Liver (tissue), 8 donors: ENCODE measurements at regions not wholly inside any gene's neighbourhood (a gene's known extent, or its start where the extent isn't known, plus 50 kb on each side); places are given as distances from the start of the nearest gene placed in this dataset.
A peak's percentile ranks its signal among the peaks of the same experiment; 100 is the strongest.

Source experiments
- DNase-seq: peaks from one replicate; pipeline ENCODE4 v3.0.0-alpha.2; 2017; ENCODE audit warnings: low spot score
- H3K27ac ChIP-seq, 2 donors: one replicate each; pipeline ENCODE4 v1.7.0; 2013; ENCODE audit warnings: inconsistent platforms in 2 of 2, low read length in 2 of 2, control low read depth in 1 of 2, low read depth in 1 of 2, mild to moderate bottlenecking in 1 of 2
- H3K27me3 ChIP-seq, 4 donors: one replicate each; pipeline versions ENCODE4 v1.6.1 to v1.7.0; 2013; ENCODE audit warnings: low read length in 3 of 4, inconsistent platforms in 1 of 4, mild to moderate bottlenecking in 1 of 4, moderate library complexity in 1 of 4; ENCODE audit not compliant: control insufficient read depth in 4 of 4, insufficient read depth in 4 of 4
- H3K36me3 ChIP-seq, 4 donors: one replicate each; pipeline versions ENCODE4 v1.6.1 to v1.7.0; 2013; ENCODE audit warnings: low read length in 3 of 4, mild to moderate bottlenecking in 3 of 4, low read depth in 1 of 4, moderate library complexity in 1 of 4; ENCODE audit not compliant: control insufficient read depth in 4 of 4, insufficient read depth in 3 of 4
- H3K4me1 ChIP-seq, 4 donors: one replicate each; pipeline versions ENCODE4 v1.6.1 to v1.7.0; 2013; ENCODE audit warnings: low read length in 3 of 4, mild to moderate bottlenecking in 3 of 4, moderate library complexity in 1 of 4; ENCODE audit not compliant: control insufficient read depth in 4 of 4, insufficient read depth in 4 of 4
- H3K4me3 ChIP-seq, 3 donors: one replicate each; pipeline versions ENCODE4 v1.6.1 to v1.7.0; 2013; ENCODE audit warnings: low read length in 3 of 3, control low read depth in 1 of 3, low read depth in 1 of 3, mild to moderate bottlenecking in 1 of 3
- H3K9ac ChIP-seq, 2 donors: one replicate each; pipeline ENCODE4 v1.7.0; 2013; ENCODE audit warnings: low read length in 2 of 2, mild to moderate bottlenecking in 2 of 2, moderate library complexity in 2 of 2, control low read depth in 1 of 2, low read depth in 1 of 2
- H3K9me3 ChIP-seq, 4 donors: one replicate each; pipeline versions ENCODE4 v1.6.1 to v1.7.0; 2013; ENCODE audit warnings: low read length in 3 of 4; ENCODE audit not compliant: control insufficient read depth in 4 of 4
- ATF3 ChIP-seq: IDR thresholded peaks from 2 replicates; pipeline ENCODE4 v1.6.1; 2016; ENCODE audit warnings: antibody characterized with exemption
- EGR1 ChIP-seq, 2 donors: IDR thresholded peaks; 2 replicates each; pipeline ENCODE4 v1.6.1; 2016 to 2018; ENCODE audit warnings: antibody characterized with exemption in 2 of 2, low read depth in 2 of 2
- FOXA1 ChIP-seq: IDR thresholded peaks from 2 replicates; pipeline ENCODE4 v1.6.1; 2016; ENCODE audit warnings: antibody characterized with exemption
- FOXA2 ChIP-seq: IDR thresholded peaks from 2 replicates; pipeline ENCODE4 v1.6.1; 2016; ENCODE audit warnings: antibody characterized with exemption
- GABPA ChIP-seq, 2 donors: IDR thresholded peaks in 1 of 2; conservative IDR thresholded peaks in 1 of 2; 2 replicates each; pipeline ENCODE4 v1.6.1; 2016; ENCODE audit warnings: antibody characterized with exemption in 2 of 2, mild to moderate bottlenecking in 1 of 2, moderate library complexity in 1 of 2
- HNF4A ChIP-seq, 2 donors: conservative IDR thresholded peaks; 2 replicates each; pipeline ENCODE4 v1.6.1; 2016; ENCODE audit warnings: antibody characterized with exemption in 2 of 2, mild to moderate bottlenecking in 2 of 2
- HNF4G ChIP-seq: IDR thresholded peaks from 2 replicates; pipeline ENCODE4 v1.6.1; 2016; ENCODE audit warnings: antibody characterized with exemption
- JUND ChIP-seq, 2 donors: IDR thresholded peaks; 2 replicates each; pipeline ENCODE4 v1.6.1; 2016; ENCODE audit warnings: antibody characterized with exemption in 2 of 2
- MAX ChIP-seq: IDR thresholded peaks from 2 replicates; pipeline ENCODE4 v1.6.1; 2016; ENCODE audit warnings: antibody characterized with exemption
- NR2F2 ChIP-seq: IDR thresholded peaks from 2 replicates; pipeline ENCODE4 v1.6.1; 2016; ENCODE audit warnings: antibody characterized with exemption
- REST ChIP-seq: IDR thresholded peaks from 2 replicates; pipeline ENCODE4 v1.6.1; 2016; ENCODE audit warnings: antibody characterized with exemption, mild to moderate bottlenecking
- RXRA ChIP-seq, 2 donors: IDR thresholded peaks; 2 replicates each; pipeline ENCODE4 v1.6.1; 2017 to 2018; ENCODE audit warnings: antibody characterized with exemption in 2 of 2, mild to moderate bottlenecking in 1 of 2
- TAF1 ChIP-seq: conservative IDR thresholded peaks from 2 replicates; pipeline ENCODE4 v1.6.1; 2016; ENCODE audit warnings: antibody characterized with exemption, mild to moderate bottlenecking
- WGBS: extraction: QIAGEN DNeasy Blood & Tissue Kit; methylation state at CpG from one replicate; pipeline ENCODE4 v1.1.7; 2013; 5-methylcytosine and 5-hydroxymethylcytosine counted together
- TF ChIP-seq, protein P1 (sequence below): fragments of 150-350 bp; IDR thresholded peaks from 2 replicates; pipeline ENCODE4 v1.5.1; 2017; ENCODE audit warnings: improper control_type of control experiment, low read depth, low read length; ENCODE audit not compliant: missing input control
- TF ChIP-seq, protein P2 (sequence below): IDR thresholded peaks from 2 replicates; pipeline ENCODE4 v1.6.1; 2016; ENCODE audit warnings: antibody characterized with exemption
- donor health status: healthy.
- donor health status: healthy.
- donor health status: healthy.
- donor health status: healthy.
- donor health status: healthy.

DNA sequence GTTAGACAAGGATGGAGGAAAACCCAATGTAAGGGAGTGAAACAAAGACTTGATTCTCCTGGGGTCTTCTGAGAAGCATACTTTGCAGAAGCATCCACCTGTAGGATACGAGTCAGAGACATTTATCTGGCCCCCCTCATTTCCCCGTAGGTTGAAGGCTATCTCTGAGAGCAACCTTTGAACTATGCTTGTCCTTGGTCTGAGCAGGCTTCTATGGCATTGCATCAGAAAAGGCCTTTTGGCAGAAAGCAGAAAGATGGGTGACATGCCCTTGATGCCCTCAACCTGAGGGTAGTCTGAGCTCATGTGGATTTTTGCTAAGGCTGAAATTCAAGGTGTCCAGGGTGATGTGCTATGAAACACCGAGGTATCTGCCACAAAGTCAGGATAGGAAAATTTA, 131.6 kb upstream of the SGO1 start:
- H3K9ac ChIP-seq: no peak overlapping the region
- no peak for DNase-seq
- 58% methylated on average over 3 of the region's 3 CpGs for WGBS
- TF ChIP-seq HNF4G (no peak), GABPA (IDR thresholded peaks at IDR 0.05 in 1 of 2, conservative IDR thresholded peaks at IDR 0.05 in 1 of 2) (no peak), RXRA (IDR thresholded peaks at IDR 0.05) (peak in 1 of 2 donors; percentile 24), MAX (no peak), TAF1 (no peak), HNF4A (conservative IDR thresholded peaks at IDR 0.05) (peak; percentile 17 to 52), FOXA1 (no peak), FOXA2 (no peak)
- H3K4me3 ChIP-seq: no peak overlapping the region
- no peaks in the 10 kb centered on the region for H3K36me3 ChIP-seq
- H3K4me1 ChIP-seq: no peaks in the 10 kb centered on the region
- no peaks in the 10 kb centered on the region for H3K9me3 ChIP-seq
- H3K27me3 ChIP-seq: no peaks in the 10 kb centered on the region
- H3K27ac ChIP-seq: no peak overlapping the region

- H3K4me1 ChIP-seq: no peaks in the 10 kb centered on the region
- no peaks in the 10 kb centered on the region for H3K9me3 ChIP-seq
- DNase-seq: no peak
- no peaks in the 10 kb centered on the region for H3K36me3 ChIP-seq
- no peak overlapping the region for H3K4me3 ChIP-seq
- no peaks in the 10 kb centered on the region for H3K27me3 ChIP-seq
- TF ChIP-seq RXRA (IDR thresholded peaks at IDR 0.05) (no peak), MAX (no peak), TAF1 (no peak), NR2F2 (no peak), HNF4A (conservative IDR thresholded peaks at IDR 0.05) (no peak), REST (no peak), ATF3 (no peak), EGR1 (IDR thresholded peaks at IDR 0.05; ENCODE audit: low read depth in 2 of 2) (no peak)
- TF ChIP-seq, protein P1, sequence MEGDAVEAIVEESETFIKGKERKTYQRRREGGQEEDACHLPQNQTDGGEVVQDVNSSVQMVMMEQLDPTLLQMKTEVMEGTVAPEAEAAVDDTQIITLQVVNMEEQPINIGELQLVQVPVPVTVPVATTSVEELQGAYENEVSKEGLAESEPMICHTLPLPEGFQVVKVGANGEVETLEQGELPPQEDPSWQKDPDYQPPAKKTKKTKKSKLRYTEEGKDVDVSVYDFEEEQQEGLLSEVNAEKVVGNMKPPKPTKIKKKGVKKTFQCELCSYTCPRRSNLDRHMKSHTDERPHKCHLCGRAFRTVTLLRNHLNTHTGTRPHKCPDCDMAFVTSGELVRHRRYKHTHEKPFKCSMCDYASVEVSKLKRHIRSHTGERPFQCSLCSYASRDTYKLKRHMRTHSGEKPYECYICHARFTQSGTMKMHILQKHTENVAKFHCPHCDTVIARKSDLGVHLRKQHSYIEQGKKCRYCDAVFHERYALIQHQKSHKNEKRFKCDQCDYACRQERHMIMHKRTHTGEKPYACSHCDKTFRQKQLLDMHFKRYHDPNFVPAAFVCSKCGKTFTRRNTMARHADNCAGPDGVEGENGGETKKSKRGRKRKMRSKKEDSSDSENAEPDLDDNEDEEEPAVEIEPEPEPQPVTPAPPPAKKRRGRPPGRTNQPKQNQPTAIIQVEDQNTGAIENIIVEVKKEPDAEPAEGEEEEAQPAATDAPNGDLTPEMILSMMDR: no peak
- no peak overlapping the region for H3K27ac ChIP-seq
- H3K9ac ChIP-seq: no peak overlapping the region
- WGBS: 2% methylated on average over 1 of the region's 1 CpG
Measured at GRCh38 chr3:20316238-20316637, 130.2 kb upstream of the SGO1 start.

- H3K4me3 ChIP-seq: no peak overlapping the region
- H3K27ac ChIP-seq: no peak overlapping the region
- H3K27me3 ChIP-seq: no peaks in the 10 kb centered on the region
- no peak overlapping the region for H3K9ac ChIP-seq
- WGBS: 80% methylated on average over 3 of the region's 3 CpGs
- no peak for DNase-seq
- H3K4me1 ChIP-seq: no peaks in the 10 kb centered on the region
- no peaks in the 10 kb centered on the region for H3K9me3 ChIP-seq
- H3K36me3 ChIP-seq: no peaks in the 10 kb centered on the region
- TF ChIP-seq NR2F2 (no peak), TAF1 (no peak), FOXA2 (no peak), GABPA (IDR thresholded peaks at IDR 0.05 in 1 of 2, conservative IDR thresholded peaks at IDR 0.05 in 1 of 2) (no peak), ATF3 (no peak), JUND (IDR thresholded peaks at IDR 0.05) (no peak), REST (no peak), RXRA (IDR thresholded peaks at IDR 0.05) (no peak), HNF4A (conservative IDR thresholded peaks at IDR 0.05) (no peak)
- TF ChIP-seq, protein P2, sequence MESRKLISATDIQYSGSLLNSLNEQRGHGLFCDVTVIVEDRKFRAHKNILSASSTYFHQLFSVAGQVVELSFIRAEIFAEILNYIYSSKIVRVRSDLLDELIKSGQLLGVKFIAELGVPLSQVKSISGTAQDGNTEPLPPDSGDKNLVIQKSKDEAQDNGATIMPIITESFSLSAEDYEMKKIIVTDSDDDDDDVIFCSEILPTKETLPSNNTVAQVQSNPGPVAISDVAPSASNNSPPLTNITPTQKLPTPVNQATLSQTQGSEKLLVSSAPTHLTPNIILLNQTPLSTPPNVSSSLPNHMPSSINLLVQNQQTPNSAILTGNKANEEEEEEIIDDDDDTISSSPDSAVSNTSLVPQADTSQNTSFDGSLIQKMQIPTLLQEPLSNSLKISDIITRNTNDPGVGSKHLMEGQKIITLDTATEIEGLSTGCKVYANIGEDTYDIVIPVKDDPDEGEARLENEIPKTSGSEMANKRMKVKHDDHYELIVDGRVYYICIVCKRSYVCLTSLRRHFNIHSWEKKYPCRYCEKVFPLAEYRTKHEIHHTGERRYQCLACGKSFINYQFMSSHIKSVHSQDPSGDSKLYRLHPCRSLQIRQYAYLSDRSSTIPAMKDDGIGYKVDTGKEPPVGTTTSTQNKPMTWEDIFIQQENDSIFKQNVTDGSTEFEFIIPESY: no peak
Measured at GRCh38 chr3:20310629-20311028, 124.6 kb upstream of the SGO1 start.
